22Rv1 (cell line): ENCODE measurements at regions not wholly inside any gene's neighbourhood (a gene's known extent, or its start where the extent isn't known, plus 50 kb on each side); places are given as distances from the start of the nearest gene placed in this dataset.

ENCODE experiments used
- H3K27ac ChIP-seq: fragments of 450-650 bp; 2 replicates; pipeline ENCODE4 v1.5.1; 2017
- CTCF ChIP-seq: fragments of 450-650 bp; IDR thresholded peaks from 2 replicates; pipeline ENCODE4 v1.5.1; 2017; ENCODE audit warnings: mild to moderate bottlenecking
- ZFX ChIP-seq: fragments of 450-650 bp; IDR thresholded peaks from 2 replicates; pipeline ENCODE4 v1.6.1; 2017; ENCODE audit warnings: antibody characterized with exemption, borderline replicate concordance

GRCh38 chr17:13953841-13954240 lies 115.5 kb upstream of the COX10 start:
- TF ChIP-seq ZFX, result no peak
- H3K27ac ChIP-seq, result no peak overlapping the region

- TF ChIP-seq CTCF (no peak), ZFX (no peak)
- no peak overlapping the region for H3K27ac ChIP-seq
Observed at GRCh38 chr17:13957636-13958035, 111.7 kb upstream of the COX10 start.

- no peak overlapping the region for H3K27ac ChIP-seq
- TF ChIP-seq CTCF (no peak), ZFX (no peak)
Observed at GRCh38 chr17:13958773-13959172, 110.5 kb upstream of the COX10 start.

- H3K27ac ChIP-seq, result no peak overlapping the region
- TF ChIP-seq CTCF (no peak), ZFX (no peak)
Observed at GRCh38 chr17:13961265-13961664, 108.0 kb upstream of the COX10 start.

- H3K27ac ChIP-seq, result no peak overlapping the region
- TF ChIP-seq ZFX, result no peak
- TF ChIP-seq CTCF, result no peak
Observed at GRCh38 chr17:13962716-13963240, 106.5 kb upstream of the COX10 start.

- H3K27ac ChIP-seq, result no peak overlapping the region
- TF ChIP-seq ZFX (no peak), CTCF (no peak)
Observed at GRCh38 chr17:13967416-13967815, 101.9 kb upstream of the COX10 start.

- TF ChIP-seq CTCF (no peak), ZFX (no peak)
Observed at GRCh38 chr17:13970531-13970930, 98.8 kb upstream of the COX10 start.

GRCh38 chr17:13973960-13974651 lies 95.2 kb upstream of the COX10 start:
- TF ChIP-seq CTCF (no peak), ZFX (no peak)
- no peak overlapping the region for H3K27ac ChIP-seq

More at GRCh38 chr17:13970531-13970930, 98.8 kb upstream of the COX10 start:
- no peak overlapping the region for H3K27ac ChIP-seq
